Omental fat pad (tissue), 3 donors: ENCODE measurements at regions not wholly inside any gene's neighbourhood (a gene's known extent, or its start where the extent isn't known, plus 50 kb on each side); places are given as distances from the start of the nearest gene placed in this dataset.

Source experiments
- ATAC-seq: fragments of 150-250 bp; one replicate; pipeline ENCODE4 v1.9.1; 2016; ENCODE audit warnings: mild to moderate bottlenecking, moderate library complexity; ENCODE audit not compliant: low FRiP score
- DNase-seq: peaks from one replicate; pipeline ENCODE4 v3.0.0-alpha.2; 2019; ENCODE audit warnings: low spot score
- TF ChIP-seq, protein P1 (sequence below), 3 donors: fragments of 450-650 bp; IDR thresholded peaks; one replicate each; pipeline ENCODE4 v1.5.1; 2016 to 2017; ENCODE audit warnings: antibody characterized with exemption in 3 of 3, mild to moderate bottlenecking in 3 of 3, moderate library complexity in 2 of 3

DNA sequence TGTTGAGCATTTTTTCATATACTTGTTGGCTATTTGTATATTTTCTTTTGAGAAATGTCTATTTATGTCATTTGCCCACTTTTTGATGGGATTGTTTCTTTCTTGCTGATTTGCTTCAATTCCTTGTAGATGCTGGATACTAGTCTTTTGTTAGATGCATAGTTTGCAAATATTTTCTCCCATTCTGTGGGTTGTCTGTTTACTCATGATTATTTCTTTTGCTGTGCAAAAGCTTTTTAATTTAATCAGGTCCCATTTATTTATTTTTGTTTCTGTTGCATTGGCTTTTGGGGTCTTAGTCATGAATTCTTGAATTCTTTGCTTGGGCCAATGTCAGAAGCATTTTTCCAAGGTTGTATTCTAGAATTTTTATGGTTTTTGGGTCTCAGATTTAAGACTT, 251.7 kb downstream of the WNT5A start:
- ATAC-seq (no peak), DNase-seq (no peak)
- TF ChIP-seq, protein P1, sequence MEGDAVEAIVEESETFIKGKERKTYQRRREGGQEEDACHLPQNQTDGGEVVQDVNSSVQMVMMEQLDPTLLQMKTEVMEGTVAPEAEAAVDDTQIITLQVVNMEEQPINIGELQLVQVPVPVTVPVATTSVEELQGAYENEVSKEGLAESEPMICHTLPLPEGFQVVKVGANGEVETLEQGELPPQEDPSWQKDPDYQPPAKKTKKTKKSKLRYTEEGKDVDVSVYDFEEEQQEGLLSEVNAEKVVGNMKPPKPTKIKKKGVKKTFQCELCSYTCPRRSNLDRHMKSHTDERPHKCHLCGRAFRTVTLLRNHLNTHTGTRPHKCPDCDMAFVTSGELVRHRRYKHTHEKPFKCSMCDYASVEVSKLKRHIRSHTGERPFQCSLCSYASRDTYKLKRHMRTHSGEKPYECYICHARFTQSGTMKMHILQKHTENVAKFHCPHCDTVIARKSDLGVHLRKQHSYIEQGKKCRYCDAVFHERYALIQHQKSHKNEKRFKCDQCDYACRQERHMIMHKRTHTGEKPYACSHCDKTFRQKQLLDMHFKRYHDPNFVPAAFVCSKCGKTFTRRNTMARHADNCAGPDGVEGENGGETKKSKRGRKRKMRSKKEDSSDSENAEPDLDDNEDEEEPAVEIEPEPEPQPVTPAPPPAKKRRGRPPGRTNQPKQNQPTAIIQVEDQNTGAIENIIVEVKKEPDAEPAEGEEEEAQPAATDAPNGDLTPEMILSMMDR (IDR thresholded peaks at IDR 0.05), result no peak

DNA sequence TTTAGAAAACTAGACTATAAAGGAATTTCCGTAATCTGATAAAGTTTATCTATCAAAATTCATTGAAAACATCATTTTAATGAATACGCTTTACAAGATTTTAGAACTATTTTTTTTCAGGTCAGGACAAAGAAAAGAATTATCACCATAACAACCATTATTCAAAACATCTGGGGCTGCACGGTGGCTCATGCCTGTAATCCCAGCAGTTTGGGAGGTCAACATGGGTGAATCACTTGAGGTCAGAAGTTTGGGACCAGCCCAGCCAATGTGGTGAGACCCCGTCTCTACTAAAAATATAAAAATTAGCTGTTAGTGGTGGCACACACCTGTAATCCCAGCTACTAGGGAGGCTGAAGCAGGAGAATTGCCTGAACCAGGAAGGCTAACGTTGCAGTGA, 260.4 kb downstream of the WNT5A start:
- ATAC-seq (no peak), DNase-seq (no peak)
- TF ChIP-seq, protein P1 (IDR thresholded peaks at IDR 0.05), result no peak

DNA sequence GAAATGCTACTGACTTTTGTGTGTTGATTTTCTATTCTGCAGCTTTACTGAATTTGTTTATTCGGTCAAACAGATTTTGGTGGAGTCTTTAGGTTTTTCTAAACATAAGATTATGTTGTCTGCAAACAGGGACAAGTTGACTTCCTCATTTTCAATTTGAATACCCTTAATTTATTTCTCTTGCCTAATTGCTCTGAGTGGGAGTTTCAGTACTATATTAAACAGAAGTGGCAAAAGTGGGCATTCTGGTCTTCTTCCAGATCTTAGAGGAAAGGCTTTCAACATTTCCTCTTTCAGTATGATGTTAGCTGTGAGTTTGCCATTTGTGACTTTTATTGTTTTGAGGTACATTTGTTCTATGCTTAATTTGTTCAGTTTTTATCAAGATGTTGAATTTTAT, 268.5 kb downstream of the WNT5A start:
- ATAC-seq, result no peak

DNA sequence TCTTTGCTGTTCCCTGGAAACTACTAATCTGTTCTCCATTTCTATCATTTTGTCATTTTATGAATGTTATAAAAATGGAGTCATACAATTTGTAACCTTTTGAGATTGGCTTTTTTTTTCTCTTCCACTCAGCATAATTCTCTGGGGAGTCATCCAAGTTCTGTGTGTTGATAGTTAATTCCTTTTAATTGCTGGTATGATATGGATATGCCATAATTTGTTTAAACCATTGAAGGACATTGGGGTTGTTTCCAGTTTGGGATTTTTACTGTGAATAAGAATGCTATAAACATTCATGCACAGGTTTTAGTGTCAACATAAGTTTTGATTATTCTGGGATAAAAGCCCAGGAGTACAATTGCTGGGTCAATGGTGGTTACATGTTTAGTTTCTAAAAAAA, 279.4 kb downstream of the WNT5A start:
- TF ChIP-seq, protein P1 (IDR thresholded peaks at IDR 0.05), result no peak
- no peak for DNase-seq
- no peak for ATAC-seq

More for the DNA sequence above, 268.5 kb downstream of the WNT5A start:
- TF ChIP-seq, protein P1 (IDR thresholded peaks at IDR 0.05), result no peak
- DNase-seq, result no peak

DNA sequence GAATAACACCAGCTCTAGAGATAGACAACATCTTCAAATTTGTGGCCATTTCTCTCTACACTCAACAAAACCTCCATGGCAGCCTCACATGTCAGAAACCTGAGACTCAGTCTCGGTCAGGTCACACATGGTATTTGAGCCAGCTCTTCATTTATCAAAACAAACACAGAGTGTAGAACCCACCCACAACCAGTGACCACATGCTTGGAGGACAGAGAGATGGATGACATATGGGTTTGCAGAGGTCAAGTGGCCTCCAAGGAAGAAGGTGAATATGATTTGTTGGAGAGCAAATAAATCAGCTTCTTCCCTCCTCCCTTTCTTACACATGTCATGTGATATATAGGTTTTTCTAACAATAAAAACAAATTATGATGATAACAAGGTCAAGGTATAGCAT, 278.1 kb upstream of the LRTM1 start:
- TF ChIP-seq, protein P1 (IDR thresholded peaks at IDR 0.05), result no peak
- ATAC-seq (no peak), DNase-seq (no peak)

DNA sequence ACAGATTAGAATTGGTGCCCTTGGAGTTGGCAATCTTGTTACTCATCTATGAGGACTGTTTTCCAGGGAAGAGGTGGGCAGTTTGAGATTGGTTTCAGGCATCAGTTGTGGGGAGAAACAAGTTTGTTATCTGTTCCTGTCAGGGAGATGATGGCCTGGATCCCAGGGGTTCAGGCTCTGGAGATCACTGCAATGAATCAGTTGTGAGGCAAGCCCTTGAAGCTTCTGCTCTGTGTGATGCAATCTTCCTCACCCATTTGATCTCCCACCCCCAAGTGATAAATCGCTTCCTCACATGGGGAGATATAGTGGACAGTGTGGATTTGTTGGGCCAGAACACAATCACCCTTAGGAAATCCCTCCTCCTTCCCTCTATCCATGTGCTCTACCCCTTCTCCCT, 276.6 kb upstream of the LRTM1 start:
- no peak for DNase-seq
- TF ChIP-seq, protein P1 (IDR thresholded peaks at IDR 0.05), result no peak
- ATAC-seq, result peak; percentile 73

DNA sequence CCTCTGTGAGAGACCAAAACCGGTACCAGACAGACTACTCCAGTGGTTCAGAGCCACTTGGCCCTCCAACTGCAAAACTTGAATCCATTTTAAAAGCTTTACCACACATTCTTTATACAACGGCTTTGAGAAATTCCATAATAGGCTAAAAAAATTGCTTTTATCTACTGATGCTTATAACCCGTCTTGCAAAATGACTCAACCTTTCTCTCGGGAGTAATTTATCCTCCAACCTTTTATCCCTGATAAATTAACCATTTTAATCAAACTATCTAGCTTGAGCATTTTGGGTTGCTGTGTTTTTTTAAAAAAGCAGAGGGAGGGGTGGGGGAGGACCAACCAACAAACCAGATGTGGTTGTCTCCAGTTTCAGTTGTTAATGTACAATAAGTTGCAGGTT, 275.7 kb upstream of the LRTM1 start:
- ATAC-seq (no peak), DNase-seq (no peak)
- TF ChIP-seq, protein P1 (IDR thresholded peaks at IDR 0.05), result no peak
